GM12874 (cell line): ENCODE measurements at regions not wholly inside any gene's neighbourhood (a gene's known extent, or its start where the extent isn't known, plus 50 kb on each side); places are given as distances from the start of the nearest gene placed in this dataset.

Source experiments
- CTCF ChIP-seq: IDR thresholded peaks from 2 replicates; pipeline ENCODE4 v1.5.1; 2011; ENCODE audit warnings: low read depth, mild to moderate bottlenecking, control low read depth, low read length, moderate library complexity; ENCODE audit not compliant: insufficient read depth

GRCh38 chr13:105740739-105741138 is 794.7 kb downstream of the EFNB2 start:
- TF ChIP-seq CTCF: no peak

GRCh38 chr13:105737688-105738087 is 797.8 kb downstream of the EFNB2 start:
- TF ChIP-seq CTCF: no peak

GRCh38 chr13:105735281-105735680 is 800.2 kb downstream of the EFNB2 start:
- TF ChIP-seq CTCF: no peak

GRCh38 chr13:105732806-105733529 is 802.5 kb downstream of the EFNB2 start:
- no peak for TF ChIP-seq CTCF

GRCh38 chr13:105725887-105726286 is 809.6 kb downstream of the EFNB2 start:
- no peak for TF ChIP-seq CTCF

GRCh38 chr13:105721016-105721415 is 814.4 kb downstream of the EFNB2 start:
- no peak for TF ChIP-seq CTCF

- no peak for TF ChIP-seq CTCF
Observed at GRCh38 chr13:105719859-105720258, 815.6 kb downstream of the EFNB2 start.

- no peak for TF ChIP-seq CTCF
Observed at GRCh38 chr13:105709181-105709580, 826.3 kb downstream of the EFNB2 start.
